ENCODE measurements at regions not wholly inside any gene's neighbourhood (a gene's known extent, or its start where the extent isn't known, plus 50 kb on each side); places are given as distances from the start of the nearest gene placed in this dataset.

DNA sequence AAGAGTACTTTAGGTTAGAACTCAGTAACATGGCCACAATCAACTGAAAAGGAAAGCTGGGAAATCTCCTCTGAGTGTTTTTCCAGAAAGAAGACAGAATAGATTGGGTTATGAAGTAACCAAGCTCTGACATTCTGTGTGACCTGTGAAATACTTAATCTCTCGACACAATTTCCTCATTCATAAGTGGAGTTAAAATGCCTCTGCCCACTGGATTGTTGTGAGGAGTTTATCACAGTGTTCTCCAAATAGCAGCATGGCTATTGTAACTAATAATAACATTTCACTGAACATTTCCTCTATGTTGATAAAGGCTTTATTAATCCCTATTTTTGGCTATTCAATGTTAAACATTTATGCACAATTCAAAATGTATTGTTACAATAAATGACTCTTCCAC lies 311.0 kb downstream of the GABRB2 start:
- H3K9me3 ChIP-seq (ENCODE audit: control insufficient read depth in 1 of 2, insufficient read depth in 1 of 2, low read depth in 1 of 2, low read length in 2 of 2) = peaks cover 5 to 8% of the 10 kb centered on the region in 2 experiments; a peak in 2 of 4 replicates
- no peaks in the 10 kb centered on the region for H3K27me3 ChIP-seq (ENCODE audit: insufficient read depth, low read length)
- TF ChIP-seq FOSL1 (IDR thresholded peaks at IDR 0.05; ENCODE audit: low read depth) = no peak
- no TSS peak for BruUV-seq (replicated peaks)
- ChIA-PET POLR2A (no interaction called here), RAD21 (ENCODE audit: low non-redundant PET in 1 of 2, low total read pairs in 2 of 2, uncharacterized antibody in 2 of 2, unreplicated experiment in 2 of 2) (no interaction called here), CTCF (no interaction called here)
- no peak overlapping the region for H3K4me2 ChIP-seq (ENCODE audit: low read length)
- intact Hi-C loops (cut with micrococcal nuclease) = no loop called here
- H4K20me1 ChIP-seq (ENCODE audit: insufficient read depth) = no peaks in the 10 kb centered on the region
- no peak overlapping the region for H3K9ac ChIP-seq (ENCODE audit: low read length)
- no peak overlapping the region for H2AFZ ChIP-seq (ENCODE audit: low read depth, low read length, poor library complexity, severe bottlenecking)
- H3K36me3 ChIP-seq (ENCODE audit: control insufficient read depth in 1 of 2, insufficient read depth in 2 of 2, low read length in 2 of 2) = no peaks in the 10 kb centered on the region
- no peaks in the 10 kb centered on the region for H3K4me1 ChIP-seq (ENCODE audit: control insufficient read depth in 1 of 2, insufficient read depth in 2 of 2, low read length in 2 of 2)
- H3K27ac ChIP-seq (ENCODE audit: low read depth, low read length) = no peak overlapping the region
- no peaks in the 10 kb centered on the region for H3K79me2 ChIP-seq (ENCODE audit: insufficient read depth, low read length)
- no peaks in the 10 kb centered on the region for H3K9me2 ChIP-seq (ENCODE audit: insufficient read depth)
- H3K4me3 ChIP-seq (replicated peaks in 1 of 2; ENCODE audit: low read depth in 1 of 2, low read length in 2 of 2) = no peak overlapping the region
- no peak for DNase-seq (ENCODE audit: low read depth, low spot score)
- no peak for ATAC-seq

DNA sequence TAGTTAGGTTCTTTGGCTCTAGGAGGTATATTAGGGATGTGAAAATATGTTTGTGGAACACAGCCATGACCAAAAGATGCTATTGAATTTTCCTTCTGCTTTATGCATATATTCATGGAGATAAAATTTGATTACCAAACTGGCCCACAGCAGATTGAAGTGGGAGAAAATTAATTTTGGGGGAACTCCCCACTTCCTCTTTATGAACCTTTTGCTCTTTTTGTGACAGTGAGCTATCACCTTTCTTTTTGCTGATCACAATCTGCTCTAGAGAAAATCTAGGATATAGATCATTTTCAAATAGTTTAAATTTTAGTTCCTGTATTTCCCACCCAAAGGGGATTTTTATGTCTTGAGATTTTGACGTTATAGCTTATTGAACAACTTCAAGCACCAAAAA lies 313.0 kb downstream of the GABRB2 start:
- H3K4me1 ChIP-seq (ENCODE audit: control insufficient read depth in 1 of 2, insufficient read depth in 2 of 2, low read length in 2 of 2) = no peaks in the 10 kb centered on the region
- no peak overlapping the region for H3K4me3 ChIP-seq (replicated peaks in 1 of 2; ENCODE audit: low read depth in 1 of 2, low read length in 2 of 2)
- TF ChIP-seq, protein P1, sequence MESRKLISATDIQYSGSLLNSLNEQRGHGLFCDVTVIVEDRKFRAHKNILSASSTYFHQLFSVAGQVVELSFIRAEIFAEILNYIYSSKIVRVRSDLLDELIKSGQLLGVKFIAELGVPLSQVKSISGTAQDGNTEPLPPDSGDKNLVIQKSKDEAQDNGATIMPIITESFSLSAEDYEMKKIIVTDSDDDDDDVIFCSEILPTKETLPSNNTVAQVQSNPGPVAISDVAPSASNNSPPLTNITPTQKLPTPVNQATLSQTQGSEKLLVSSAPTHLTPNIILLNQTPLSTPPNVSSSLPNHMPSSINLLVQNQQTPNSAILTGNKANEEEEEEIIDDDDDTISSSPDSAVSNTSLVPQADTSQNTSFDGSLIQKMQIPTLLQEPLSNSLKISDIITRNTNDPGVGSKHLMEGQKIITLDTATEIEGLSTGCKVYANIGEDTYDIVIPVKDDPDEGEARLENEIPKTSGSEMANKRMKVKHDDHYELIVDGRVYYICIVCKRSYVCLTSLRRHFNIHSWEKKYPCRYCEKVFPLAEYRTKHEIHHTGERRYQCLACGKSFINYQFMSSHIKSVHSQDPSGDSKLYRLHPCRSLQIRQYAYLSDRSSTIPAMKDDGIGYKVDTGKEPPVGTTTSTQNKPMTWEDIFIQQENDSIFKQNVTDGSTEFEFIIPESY (IDR thresholded peaks at IDR 0.05; ENCODE audit: extremely low read depth, insufficient replicate concordance, low read length) = no peak
- TF ChIP-seq ZFX (IDR thresholded peaks at IDR 0.05) (no peak), TCF7L2 (IDR thresholded peaks at IDR 0.05; ENCODE audit: borderline replicate concordance, extremely low read depth, insufficient read depth, insufficient read length) (no peak), ELF1 (IDR thresholded peaks at IDR 0.05; ENCODE audit: borderline replicate concordance, low read depth) (no peak), ZNF274 (IDR thresholded peaks at IDR 0.05; ENCODE audit: low read depth, low read length) (no peak), JUND (IDR thresholded peaks at IDR 0.05) (no peak), POLR2A (IDR thresholded peaks at IDR 0.05; ENCODE audit: borderline replicate concordance, extremely low read depth, insufficient read depth, insufficient read length) (no peak), SP1 (IDR thresholded peaks at IDR 0.05; ENCODE audit: low read depth) (no peak), FOSL1 (IDR thresholded peaks at IDR 0.05; ENCODE audit: low read depth) (no peak), CEBPB (IDR thresholded peaks at IDR 0.05; ENCODE audit: low read depth) (no peak), EZH2phosphoT487 (IDR thresholded peaks at IDR 0.05; ENCODE audit: borderline replicate concordance) (no peak), YY1 (IDR thresholded peaks at IDR 0.05; ENCODE audit: extremely low read depth, insufficient replicate concordance, low read depth, low read length) (no peak), SRF (IDR thresholded peaks at IDR 0.05; ENCODE audit: low read depth) (no peak), EZH2 (IDR thresholded peaks at IDR 0.05) (no peak), RAD21 (IDR thresholded peaks at IDR 0.05; ENCODE audit: low read depth) (no peak), POLR2AphosphoS5 (IDR thresholded peaks at IDR 0.05; ENCODE audit: low read depth, low read length) (no peak), EGR1 (IDR thresholded peaks at IDR 0.05; ENCODE audit: low read depth) (no peak)
- TF ChIP-seq, protein P2, sequence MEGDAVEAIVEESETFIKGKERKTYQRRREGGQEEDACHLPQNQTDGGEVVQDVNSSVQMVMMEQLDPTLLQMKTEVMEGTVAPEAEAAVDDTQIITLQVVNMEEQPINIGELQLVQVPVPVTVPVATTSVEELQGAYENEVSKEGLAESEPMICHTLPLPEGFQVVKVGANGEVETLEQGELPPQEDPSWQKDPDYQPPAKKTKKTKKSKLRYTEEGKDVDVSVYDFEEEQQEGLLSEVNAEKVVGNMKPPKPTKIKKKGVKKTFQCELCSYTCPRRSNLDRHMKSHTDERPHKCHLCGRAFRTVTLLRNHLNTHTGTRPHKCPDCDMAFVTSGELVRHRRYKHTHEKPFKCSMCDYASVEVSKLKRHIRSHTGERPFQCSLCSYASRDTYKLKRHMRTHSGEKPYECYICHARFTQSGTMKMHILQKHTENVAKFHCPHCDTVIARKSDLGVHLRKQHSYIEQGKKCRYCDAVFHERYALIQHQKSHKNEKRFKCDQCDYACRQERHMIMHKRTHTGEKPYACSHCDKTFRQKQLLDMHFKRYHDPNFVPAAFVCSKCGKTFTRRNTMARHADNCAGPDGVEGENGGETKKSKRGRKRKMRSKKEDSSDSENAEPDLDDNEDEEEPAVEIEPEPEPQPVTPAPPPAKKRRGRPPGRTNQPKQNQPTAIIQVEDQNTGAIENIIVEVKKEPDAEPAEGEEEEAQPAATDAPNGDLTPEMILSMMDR (IDR thresholded peaks at IDR 0.05 in 2 of 3, conservative IDR thresholded peaks at IDR 0.05 in 1 of 3; ENCODE audit: borderline replicate concordance in 1 of 3, insufficient read depth in 1 of 3, low read depth in 2 of 3, low read length in 2 of 3) = no peak
- TF ChIP-seq, protein P3, sequence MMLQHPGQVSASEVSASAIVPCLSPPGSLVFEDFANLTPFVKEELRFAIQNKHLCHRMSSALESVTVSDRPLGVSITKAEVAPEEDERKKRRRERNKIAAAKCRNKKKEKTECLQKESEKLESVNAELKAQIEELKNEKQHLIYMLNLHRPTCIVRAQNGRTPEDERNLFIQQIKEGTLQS (IDR thresholded peaks at IDR 0.05) = no peak
- TF ChIP-seq, protein P4, sequence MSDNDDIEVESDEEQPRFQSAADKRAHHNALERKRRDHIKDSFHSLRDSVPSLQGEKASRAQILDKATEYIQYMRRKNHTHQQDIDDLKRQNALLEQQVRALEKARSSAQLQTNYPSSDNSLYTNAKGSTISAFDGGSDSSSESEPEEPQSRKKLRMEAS (IDR thresholded peaks at IDR 0.05) = no peak
- H3K36me3 ChIP-seq (ENCODE audit: control insufficient read depth in 1 of 2, insufficient read depth in 2 of 2, low read length in 2 of 2) = no peaks in the 10 kb centered on the region
- H3K9me3 ChIP-seq (ENCODE audit: control insufficient read depth in 1 of 2, insufficient read depth in 1 of 2, low read depth in 1 of 2, low read length in 2 of 2) = peaks cover 5 to 8% of the 10 kb centered on the region in 2 experiments; a peak in 2 of 4 replicates
- no TSS peak for BruUV-seq (replicated peaks)
- H4K20me1 ChIP-seq (ENCODE audit: insufficient read depth) = no peaks in the 10 kb centered on the region
- DNase-seq (ENCODE audit: low read depth, low spot score) (no peak), ATAC-seq (no peak)
- intact Hi-C loops (cut with micrococcal nuclease) = no loop called here
- ChIA-PET CTCF (no interaction called here), POLR2A (no interaction called here), RAD21 (ENCODE audit: low non-redundant PET in 1 of 2, low total read pairs in 2 of 2, uncharacterized antibody in 2 of 2, unreplicated experiment in 2 of 2) (no interaction called here)
- H3K27me3 ChIP-seq (ENCODE audit: insufficient read depth, low read length) = no peaks in the 10 kb centered on the region
- no peak overlapping the region for H3K9ac ChIP-seq (ENCODE audit: low read length)
- H3K4me2 ChIP-seq (ENCODE audit: low read length) = no peak overlapping the region
- H3K9me2 ChIP-seq (ENCODE audit: insufficient read depth) = no peaks in the 10 kb centered on the region
- H3K79me2 ChIP-seq (ENCODE audit: insufficient read depth, low read length) = no peaks in the 10 kb centered on the region
- H3K27ac ChIP-seq (ENCODE audit: low read depth, low read length) = no peak overlapping the region
- no peak overlapping the region for H2AFZ ChIP-seq (ENCODE audit: low read depth, low read length, poor library complexity, severe bottlenecking)

Data from HCT116 (cell line).